ENCODE measurements at regions not wholly inside any gene's neighbourhood (a gene's known extent, or its start where the extent isn't known, plus 50 kb on each side); places are given as distances from the start of the nearest gene placed in this dataset.

GRCh38 chr3:494190-494589 lies 297.6 kb downstream of the CHL1 start:
- H3K27me3 ChIP-seq (ENCODE audit: insufficient read depth, low read depth), result no peaks in the 10 kb centered on the region
- no peaks in the 10 kb centered on the region for H3F3A ChIP-seq (ENCODE audit: insufficient read depth, low read depth)
- H3K4me2 ChIP-seq, result no peak overlapping the region
- H3K4me1 ChIP-seq (replicated peaks; ENCODE audit: insufficient read depth), result no peaks in the 10 kb centered on the region
- no peaks in the 10 kb centered on the region for H3K36me3 ChIP-seq (ENCODE audit: low read depth)
- POLR2A ChIA-PET (ENCODE audit: unreplicated experiment), result no interaction called here
- no peak overlapping the region for H3K27ac ChIP-seq
- TF ChIP-seq EZH2 (IDR thresholded peaks at IDR 0.05; ENCODE audit: low read depth) (no peak), CTCF (conservative IDR thresholded peaks at IDR 0.05) (no peak)
- BruUV-seq (replicated peaks), result no TSS peak
- H3K9me2 ChIP-seq (ENCODE audit: insufficient read depth), result no peaks in the 10 kb centered on the region
- no peak overlapping the region for H3K4me3 ChIP-seq
- intact Hi-C loops (cut with micrococcal nuclease; ENCODE audit: unreplicated experiment), result no loop called here
- H3K79me2 ChIP-seq (ENCODE audit: low read depth), result no peaks in the 10 kb centered on the region
- no peaks in the 10 kb centered on the region for H4K20me1 ChIP-seq (ENCODE audit: insufficient read depth)
- CTCF ChIA-PET, result no interaction called here
- H2AFZ ChIP-seq, result no peak overlapping the region
- H3K9me3 ChIP-seq (ENCODE audit: insufficient read depth, low read depth), result no peaks in the 10 kb centered on the region
- no peak for DNase-seq

- Histone ChIP-seq H3K9me2 (ENCODE audit: insufficient read depth) (no peaks in the 10 kb centered on the region), H3K4me3 (no peak overlapping the region), H3K27me3 (ENCODE audit: insufficient read depth, low read depth) (no peaks in the 10 kb centered on the region), H3K4me1 (replicated peaks; ENCODE audit: insufficient read depth) (no peaks in the 10 kb centered on the region), H3K36me3 (ENCODE audit: low read depth) (no peaks in the 10 kb centered on the region), H3K79me2 (ENCODE audit: low read depth) (no peaks in the 10 kb centered on the region), H2AFZ (no peak overlapping the region), H3K4me2 (no peak overlapping the region), H3K9me3 (ENCODE audit: insufficient read depth, low read depth) (no peaks in the 10 kb centered on the region), H4K20me1 (ENCODE audit: insufficient read depth) (no peaks in the 10 kb centered on the region), H3K27ac (no peak overlapping the region), H3F3A (ENCODE audit: insufficient read depth, low read depth) (no peaks in the 10 kb centered on the region)
- TF ChIP-seq CTCF (conservative IDR thresholded peaks at IDR 0.05) (no peak), EZH2 (IDR thresholded peaks at IDR 0.05; ENCODE audit: low read depth) (no peak)
- no TSS peak for BruUV-seq (replicated peaks)
- no peak for DNase-seq
- intact Hi-C loops (cut with micrococcal nuclease; ENCODE audit: unreplicated experiment), result no loop called here
- POLR2A ChIA-PET (ENCODE audit: unreplicated experiment), result no interaction called here
- CTCF ChIA-PET, result no interaction called here
These were observed 301.9 kb downstream of the CHL1 start for GRCh38 chr3:498487-498886.

- no TSS peak for BruUV-seq (replicated peaks)
- no peak overlapping the region for H3K4me3 ChIP-seq
- no peak for DNase-seq
- no peaks in the 10 kb centered on the region for H3K36me3 ChIP-seq (ENCODE audit: low read depth)
- H3K27me3 ChIP-seq (ENCODE audit: insufficient read depth, low read depth), result no peaks in the 10 kb centered on the region
- no peak overlapping the region for H3K27ac ChIP-seq
- H2AFZ ChIP-seq, result no peak overlapping the region
- TF ChIP-seq CTCF (conservative IDR thresholded peaks at IDR 0.05) (no peak), EZH2 (IDR thresholded peaks at IDR 0.05; ENCODE audit: low read depth) (no peak)
- intact Hi-C loops (cut with micrococcal nuclease; ENCODE audit: unreplicated experiment), result no loop called here
- no peaks in the 10 kb centered on the region for H3K4me1 ChIP-seq (replicated peaks; ENCODE audit: insufficient read depth)
- H3K9me2 ChIP-seq (ENCODE audit: insufficient read depth), result no peaks in the 10 kb centered on the region
- ChIA-PET POLR2A (ENCODE audit: unreplicated experiment) (no interaction called here), CTCF (no interaction called here)
- H4K20me1 ChIP-seq (ENCODE audit: insufficient read depth), result no peaks in the 10 kb centered on the region
- no peaks in the 10 kb centered on the region for H3K9me3 ChIP-seq (ENCODE audit: insufficient read depth, low read depth)
- H3K79me2 ChIP-seq (ENCODE audit: low read depth), result no peaks in the 10 kb centered on the region
- no peaks in the 10 kb centered on the region for H3F3A ChIP-seq (ENCODE audit: insufficient read depth, low read depth)
- no peak overlapping the region for H3K4me2 ChIP-seq
These were observed 302.6 kb downstream of the CHL1 start for GRCh38 chr3:499001-499761.
